ENCODE measurements at regions not wholly inside any gene's neighbourhood (a gene's known extent, or its start where the extent isn't known, plus 50 kb on each side); places are given as distances from the start of the nearest gene placed in this dataset.
"Not testable (repeated sequence)": the region's sequence is repeated elsewhere in the genome, so short reads cannot be mapped to it uniquely, and the experiment has no call there.

GRCh38 chr10:95137990-95138625 is 55.9 kb upstream of the ACSM6 start:
- H3K4me2 ChIP-seq; POLR2A ChIA-PET; H3K4me3 ChIP-seq (ENCODE audit: low read depth in 2 of 2, low read length in 1 of 2); H3K9me2 ChIP-seq; DNase-seq; H4K20me1 ChIP-seq (ENCODE audit: insufficient read depth); H3K9ac ChIP-seq; H3K9me3 ChIP-seq; H3K36me3 ChIP-seq (replicated peaks in 1 of 2; ENCODE audit: control insufficient read depth in 1 of 2, insufficient read depth in 2 of 2, low read length in 1 of 2); H2AFZ ChIP-seq (ENCODE audit: low read depth); H3K27me3 ChIP-seq (ENCODE audit: insufficient read depth); H3K27ac ChIP-seq (ENCODE audit: low read depth in 2 of 2, low read length in 1 of 2); H3K79me2 ChIP-seq (ENCODE audit: insufficient read depth); H3F3A ChIP-seq (replicated peaks; ENCODE audit: insufficient read depth); H3K4me1 ChIP-seq (ENCODE audit: control insufficient read depth in 1 of 2, insufficient read depth in 2 of 2, low read depth in 1 of 2, low read length in 1 of 2); CTCF ChIA-PET: not testable (repeated sequence)
- WGBS (ENCODE audit: low lambda C conversion rate): 53% methylated on average over 1 of the region's 1 CpG

- Histone ChIP-seq H4K20me1 (ENCODE audit: insufficient read depth) (no peaks in the 10 kb centered on the region), H3K79me2 (ENCODE audit: insufficient read depth) (no peaks in the 10 kb centered on the region), H2AFZ (ENCODE audit: low read depth) (no peak overlapping the region), H3K4me2 (no peak overlapping the region), H3K27me3 (ENCODE audit: insufficient read depth) (no peaks in the 10 kb centered on the region), H3K9me3 (no peaks in the 10 kb centered on the region), H3K9me2 (no peaks in the 10 kb centered on the region), H3K9ac (no peak overlapping the region), H3K27ac (ENCODE audit: low read depth in 2 of 2, low read length in 1 of 2) (no peak overlapping the region), H3F3A (replicated peaks; ENCODE audit: insufficient read depth) (no peaks in the 10 kb centered on the region), H3K4me3 (ENCODE audit: low read depth in 2 of 2, low read length in 1 of 2) (no peak overlapping the region), H3K4me1 (ENCODE audit: control insufficient read depth in 1 of 2, insufficient read depth in 2 of 2, low read depth in 1 of 2, low read length in 1 of 2) (no peaks in the 10 kb centered on the region), H3K36me3 (replicated peaks in 1 of 2; ENCODE audit: control insufficient read depth in 1 of 2, insufficient read depth in 2 of 2, low read length in 1 of 2) (no peaks in the 10 kb centered on the region)
- CTCF ChIA-PET: interaction anchor here (1.4 to 3.6 kb wide), 5 partner anchors 11 to 231 kb away, joined by 9 to 17 read pairs (median 13); no protein-coding TSS in a partner anchor
- 11% methylated on average over 1 of the region's 1 CpG for WGBS (ENCODE audit: low lambda C conversion rate)
- TF ChIP-seq ELF1 (IDR thresholded peaks at IDR 0.05): no peak
- no peak for TF ChIP-seq FOXM1 (IDR thresholded peaks at IDR 0.05; ENCODE audit: low read depth)
- TF ChIP-seq POLR2AphosphoS5 (IDR thresholded peaks at IDR 0.05; ENCODE audit: low read depth, low read length): no peak
- DNase-seq: no peak
- POLR2A ChIA-PET: no interaction called here
These were observed 59.5 kb upstream of the ACSM6 start for GRCh38 chr10:95134490-95134889.

GRCh38 chr10:95133997-95134396 is 60.0 kb upstream of the ACSM6 start:
- Histone ChIP-seq H3K36me3 (replicated peaks in 1 of 2; ENCODE audit: control insufficient read depth in 1 of 2, insufficient read depth in 2 of 2, low read length in 1 of 2) (no peaks in the 10 kb centered on the region), H3K79me2 (ENCODE audit: insufficient read depth) (no peaks in the 10 kb centered on the region), H3K27ac (ENCODE audit: low read depth in 2 of 2, low read length in 1 of 2) (no peak overlapping the region), H3F3A (replicated peaks; ENCODE audit: insufficient read depth) (no peaks in the 10 kb centered on the region), H3K4me3 (ENCODE audit: low read depth in 2 of 2, low read length in 1 of 2) (no peak overlapping the region), H3K4me1 (ENCODE audit: control insufficient read depth in 1 of 2, insufficient read depth in 2 of 2, low read depth in 1 of 2, low read length in 1 of 2) (no peaks in the 10 kb centered on the region), H4K20me1 (ENCODE audit: insufficient read depth) (no peaks in the 10 kb centered on the region), H3K9ac (no peak overlapping the region), H2AFZ (ENCODE audit: low read depth) (no peak overlapping the region), H3K27me3 (ENCODE audit: insufficient read depth) (no peaks in the 10 kb centered on the region), H3K9me2 (no peaks in the 10 kb centered on the region), H3K9me3 (no peaks in the 10 kb centered on the region), H3K4me2 (no peak overlapping the region)
- ChIA-PET CTCF (interaction anchor here (0.6 to 3.6 kb wide), 14 partner anchors 9 to 474 kb away, joined by 3 to 17 read pairs (median 5); no protein-coding TSS in a partner anchor), POLR2A (no interaction called here)
- DNase-seq: no peak
- WGBS (ENCODE audit: low lambda C conversion rate): 50% methylated on average over 2 of the region's 2 CpGs
- TF ChIP-seq TCF12 (IDR thresholded peaks at IDR 0.05) (no peak), CTCF (IDR thresholded peaks at IDR 0.05) (no peak), NFIC (IDR thresholded peaks at IDR 0.05; ENCODE audit: borderline replicate concordance) (no peak), TEAD4 (IDR thresholded peaks at IDR 0.05; ENCODE audit: borderline replicate concordance, insufficient read depth) (no peak), RCOR1 (IDR thresholded peaks at IDR 0.05; ENCODE audit: low read length) (no peak), EP300 (IDR thresholded peaks at IDR 0.05; ENCODE audit: borderline replicate concordance in 1 of 2, low read depth in 1 of 2, low read length in 1 of 2) (no peak), RXRA (IDR thresholded peaks at IDR 0.05; ENCODE audit: borderline replicate concordance, low read depth) (no peak), GABPA (IDR thresholded peaks at IDR 0.05; ENCODE audit: low read depth) (no peak), YY1 (IDR thresholded peaks at IDR 0.05; ENCODE audit: low read depth) (no peak), EZH2phosphoT487 (IDR thresholded peaks at IDR 0.05; ENCODE audit: borderline replicate concordance, low read depth) (no peak), MXI1 (IDR thresholded peaks at IDR 0.05; ENCODE audit: low read depth, low read length) (no peak), USF1 (IDR thresholded peaks at IDR 0.05; ENCODE audit: borderline replicate concordance, low read depth) (no peak), ZBTB33 (IDR thresholded peaks at IDR 0.05; ENCODE audit: borderline replicate concordance, low read depth) (no peak), MAX (IDR thresholded peaks at IDR 0.05; ENCODE audit: low read depth) (no peak)

All from SK-N-SH (cell line).